ENCODE measurements at regions not wholly inside any gene's neighbourhood (a gene's known extent, or its start where the extent isn't known, plus 50 kb on each side); places are given as distances from the start of the nearest gene placed in this dataset.

DNA sequence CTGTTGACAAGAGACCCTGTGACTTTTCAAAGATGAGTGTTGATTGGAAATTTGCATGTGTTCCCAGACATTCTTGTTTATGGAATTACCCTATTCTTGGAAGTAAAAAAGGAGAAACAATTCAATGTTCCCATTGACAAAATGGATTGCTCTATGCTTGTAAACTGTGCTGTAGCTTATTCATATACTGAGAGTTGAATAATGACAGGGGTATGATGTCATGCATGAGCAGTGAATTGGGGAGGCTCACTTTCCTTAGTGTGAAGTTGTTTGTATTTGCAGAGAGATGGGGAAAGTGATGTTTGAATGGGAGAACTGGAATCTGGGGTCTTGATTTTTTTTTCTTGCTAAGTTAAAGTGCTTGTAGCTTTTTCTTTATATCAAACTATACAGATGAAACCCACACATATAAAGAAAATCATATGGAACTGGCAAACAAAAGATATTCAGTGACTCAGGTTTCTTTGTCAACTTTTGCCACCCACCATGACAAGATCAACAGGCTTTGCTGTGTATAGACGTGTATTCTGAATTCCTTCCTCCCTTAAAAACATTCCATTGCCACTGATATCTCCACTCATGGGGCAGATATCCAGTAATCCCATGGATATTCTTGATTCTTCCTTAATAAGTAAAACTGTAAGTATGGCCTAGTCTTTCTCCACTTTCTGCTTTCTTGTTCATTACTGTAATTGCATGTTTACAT, 97.8 kb upstream of the JAG1 start:
- DNase-seq, result no peak

DNA sequence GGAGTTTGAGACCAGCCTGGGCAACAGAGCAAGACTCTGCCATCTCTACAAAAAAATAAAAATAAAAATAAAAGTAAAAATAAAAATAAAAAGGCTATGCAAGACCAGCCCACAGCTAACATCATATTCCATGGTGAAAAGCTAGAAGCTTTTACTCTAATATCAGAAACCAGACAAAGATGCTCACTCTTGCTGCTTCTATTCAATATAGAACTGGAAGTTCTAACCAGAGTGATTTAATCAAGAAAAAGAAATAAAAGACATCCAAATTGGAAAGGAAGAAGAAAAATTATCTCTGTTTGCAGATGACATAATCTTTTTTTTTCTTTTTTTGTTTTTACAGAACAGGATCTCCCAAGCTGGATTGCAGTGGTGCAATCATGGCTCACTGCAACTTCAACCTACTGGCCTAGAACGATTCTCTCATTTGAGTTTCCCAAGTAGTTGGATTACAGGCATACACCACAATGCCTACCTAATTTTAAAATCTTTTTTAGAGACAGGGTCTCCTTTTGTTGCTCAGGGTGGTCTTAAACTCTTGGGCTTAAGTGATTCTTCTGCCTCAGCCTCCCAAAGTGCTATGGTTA, 100.7 kb upstream of the JAG1 start:
- no peak for DNase-seq

DNA sequence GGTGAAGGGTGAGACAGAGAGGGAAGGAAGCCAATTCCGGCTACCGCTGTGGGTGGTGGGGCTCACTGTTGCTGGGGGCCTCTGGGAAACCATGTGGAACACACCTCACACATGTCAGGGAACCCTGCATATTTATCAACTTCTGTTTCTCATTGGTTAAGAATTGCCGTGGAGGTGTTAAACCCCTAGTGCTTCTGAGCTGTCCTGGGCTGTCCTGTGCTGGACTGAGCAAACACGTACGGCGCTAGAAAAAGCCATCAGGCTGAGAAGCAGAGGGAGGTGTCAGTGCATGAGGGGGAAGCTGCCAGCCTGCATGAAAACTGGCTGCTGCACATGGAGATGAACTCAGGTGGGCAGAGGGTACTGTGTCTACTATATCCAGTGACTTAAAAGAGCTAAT, 103.9 kb upstream of the JAG1 start:
- no peak for DNase-seq

GRCh38 chr20:10779911-10780310, 106.1 kb upstream of the JAG1 start:
- DNase-seq, result no peak

DNA sequence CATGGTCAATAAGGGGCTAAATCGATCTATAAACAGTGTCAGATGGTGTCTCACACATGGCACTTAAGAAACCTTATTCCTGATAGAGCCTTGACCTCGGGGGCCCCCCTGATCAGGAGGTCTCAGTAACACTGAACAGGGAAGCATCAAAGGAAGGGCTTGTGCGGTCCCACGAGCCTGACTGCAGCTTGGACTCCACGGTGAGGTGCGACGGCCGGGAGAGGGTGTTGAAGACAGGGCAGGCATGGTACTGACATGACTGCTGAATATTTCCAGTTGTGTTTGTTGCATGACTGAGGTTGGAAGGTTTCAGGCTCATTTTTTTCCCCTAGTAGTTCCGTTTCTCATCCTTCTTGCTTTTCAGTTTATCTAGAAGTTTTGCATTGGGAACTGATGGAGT, 107.1 kb upstream of the JAG1 start:
- no peak for DNase-seq

- no peak for DNase-seq
Measured at GRCh38 chr20:10781526-10781925, 107.7 kb upstream of the JAG1 start.

- DNase-seq, result no peak
Measured at GRCh38 chr20:10783707-10784553, 110.1 kb upstream of the JAG1 start.

- no peak for DNase-seq
Measured at GRCh38 chr20:10784554-10785183, 110.9 kb upstream of the JAG1 start.

DNA sequence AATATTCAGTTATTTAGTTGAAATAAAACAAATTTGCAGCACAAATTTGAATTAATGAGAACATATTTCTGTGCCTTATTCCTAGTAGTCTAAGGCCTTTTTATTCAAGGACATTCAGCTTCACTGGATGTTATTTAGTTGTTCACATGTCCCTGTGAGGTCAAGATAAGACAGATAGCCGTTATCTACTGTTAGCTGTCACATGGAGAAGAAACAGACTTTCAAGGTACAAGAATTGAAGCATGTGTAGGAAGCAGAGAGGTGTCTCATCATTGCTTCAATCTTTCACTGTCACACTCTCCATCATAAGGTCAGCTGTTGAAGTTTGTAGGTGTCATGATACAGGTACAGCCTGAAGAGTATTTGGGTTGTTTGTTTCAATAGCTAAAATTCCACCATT, 112.9 kb upstream of the JAG1 start:
- DNase-seq, result no peak

DNA sequence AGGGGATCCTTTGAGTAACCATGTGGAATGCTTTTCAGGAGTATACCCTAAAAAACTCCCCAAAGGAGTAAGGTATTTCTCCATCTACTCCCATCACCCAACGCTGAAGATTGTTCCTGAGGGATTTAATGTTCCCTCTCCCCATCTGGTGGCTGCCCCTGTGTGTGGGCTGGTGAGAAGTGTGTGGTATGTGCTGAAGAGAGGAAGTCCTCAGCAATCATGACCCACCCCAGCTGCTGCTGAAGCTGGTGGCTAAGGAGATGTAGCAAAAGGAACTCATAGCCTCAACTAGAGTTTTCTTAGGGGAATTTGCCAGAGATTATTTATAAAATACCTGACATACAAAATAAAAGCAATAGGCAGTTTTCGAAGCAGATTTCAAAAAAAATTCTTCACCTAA, 114.3 kb upstream of the JAG1 start:
- no peak for DNase-seq

GRCh38 chr20:10788877-10789276, 115.1 kb upstream of the JAG1 start:
- DNase-seq, result no peak

DNA sequence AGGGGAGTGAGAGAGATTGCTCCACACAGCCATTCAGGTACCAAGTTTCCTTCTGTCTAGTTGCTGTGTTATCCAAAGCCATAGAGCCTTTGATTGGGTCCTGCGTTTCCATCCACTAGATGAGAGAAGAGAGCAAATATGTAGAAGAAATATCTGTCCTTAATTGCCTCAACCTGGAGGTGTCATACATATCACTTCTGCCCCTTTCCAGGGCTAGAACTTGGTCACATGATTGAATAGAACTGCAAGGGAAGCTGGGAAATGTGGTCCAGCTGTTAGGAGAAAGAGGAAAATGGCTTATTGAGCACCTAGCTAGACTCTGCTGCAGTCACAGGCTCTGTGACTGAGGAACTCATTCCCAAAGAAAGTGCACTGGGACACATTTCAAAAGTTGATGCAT, 115.6 kb upstream of the JAG1 start:
- no peak for DNase-seq

GRCh38 chr20:10790013-10790412, 116.2 kb upstream of the JAG1 start:
- no peak for DNase-seq

- DNase-seq, result no peak
Measured at GRCh38 chr20:10792291-10792690, 118.5 kb upstream of the JAG1 start.

DNA sequence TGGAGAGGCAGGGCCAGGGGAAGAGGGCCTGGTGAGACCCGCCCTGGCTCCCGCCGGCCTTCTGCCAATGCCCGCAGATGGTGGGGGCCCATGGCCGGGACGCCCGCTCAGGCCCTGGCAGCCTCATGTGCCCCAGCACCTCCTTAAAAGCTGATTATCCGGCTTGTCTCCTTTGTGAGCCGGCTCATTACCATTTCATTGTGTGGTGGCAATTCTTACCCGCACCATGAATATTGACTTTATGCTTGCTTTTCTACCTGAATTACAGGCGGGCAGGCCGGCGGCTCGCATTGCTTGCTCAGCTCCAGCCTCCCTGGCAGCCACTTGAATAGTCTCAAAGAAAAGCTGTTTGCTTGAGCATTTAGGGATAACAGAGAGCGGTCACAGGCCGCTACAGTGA, 120.0 kb upstream of the JAG1 start:
- no peak for DNase-seq

DNA sequence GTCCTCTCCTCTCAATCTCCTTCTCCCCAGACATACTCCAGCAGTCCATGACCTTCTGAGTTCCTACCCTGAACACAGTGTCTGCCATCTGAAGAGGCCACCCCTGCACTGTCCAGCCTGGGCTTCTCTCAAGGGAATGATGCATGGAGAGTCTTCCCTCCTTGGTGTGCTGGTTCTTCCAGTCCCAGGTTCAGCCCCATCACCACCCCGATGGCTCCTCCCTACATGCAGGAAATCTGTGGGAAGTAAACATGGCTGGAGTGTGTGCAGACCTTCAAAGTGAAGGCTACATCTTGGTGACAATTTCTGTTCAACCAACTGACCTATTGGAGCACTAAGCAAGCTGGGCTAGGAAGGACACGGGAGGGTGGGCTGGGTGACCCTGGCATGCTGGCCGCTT, 121.0 kb upstream of the JAG1 start:
- DNase-seq, result no peak

DNA sequence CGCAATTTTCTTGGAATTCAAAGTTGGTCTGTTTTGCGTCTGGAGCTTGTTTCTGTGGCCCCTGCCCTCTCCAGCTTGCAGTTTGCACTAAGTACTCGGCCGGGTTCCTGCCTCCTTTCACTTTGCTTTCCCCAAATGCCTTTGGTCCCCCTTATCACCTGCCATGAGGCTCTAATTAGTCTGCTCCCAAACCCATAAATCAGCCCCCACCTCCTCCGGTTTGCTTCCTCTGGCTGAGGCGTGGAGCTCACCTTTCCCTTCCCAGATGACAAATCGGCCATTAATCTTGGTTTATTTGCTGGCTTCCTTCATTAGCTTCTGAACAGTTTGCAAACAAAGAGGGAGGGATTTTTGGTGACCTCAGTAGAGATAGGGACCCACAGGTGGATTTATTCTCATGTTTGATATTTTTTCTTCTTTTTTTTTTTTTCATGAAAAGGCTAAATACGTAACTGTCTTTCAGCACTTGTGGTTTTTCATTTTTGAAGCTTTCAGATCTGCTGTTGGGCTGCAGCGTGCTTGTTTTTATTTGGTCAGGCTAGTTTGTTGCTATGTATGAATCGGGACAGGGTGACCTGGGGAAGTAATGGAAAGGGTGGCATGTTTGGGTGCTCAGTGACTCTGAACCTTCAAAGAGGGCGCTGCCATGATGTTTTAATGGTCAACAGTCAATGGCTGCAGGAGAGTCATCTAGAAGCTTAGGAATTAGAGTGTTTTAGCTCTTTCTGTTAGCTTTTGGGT, 121.7 kb upstream of the JAG1 start:
- no peak for DNase-seq

DNA sequence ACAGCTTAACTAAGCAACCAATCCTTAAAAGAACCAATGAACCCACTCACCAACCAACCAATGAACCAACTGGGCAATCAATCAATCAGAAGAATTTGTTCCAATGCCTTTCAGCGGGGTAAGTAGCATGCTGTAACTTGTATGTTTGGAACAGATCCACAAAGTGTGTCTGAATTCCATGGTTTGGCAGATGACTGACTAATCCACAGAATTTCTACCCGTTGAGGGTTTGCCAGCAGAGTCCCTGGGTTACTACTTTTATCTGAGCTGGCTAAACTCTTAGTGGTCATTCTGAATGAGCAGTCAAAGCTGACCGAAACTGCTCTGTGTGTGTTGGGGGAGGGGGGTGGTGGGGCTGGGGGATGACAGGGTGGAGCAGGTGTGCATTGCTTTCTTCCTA, 125.0 kb upstream of the JAG1 start:
- DNase-seq, result no peak

- no peak for DNase-seq
Measured at GRCh38 chr20:10799735-10800134, 125.9 kb upstream of the JAG1 start.

GRCh38 chr20:10800288-10800687, 126.5 kb upstream of the JAG1 start:
- DNase-seq, result no peak

GRCh38 chr20:10802236-10802635, 128.4 kb upstream of the JAG1 start:
- no peak for DNase-seq

- no peak for DNase-seq
Measured at GRCh38 chr20:10805764-10806163, 132.0 kb upstream of the JAG1 start.

DNA sequence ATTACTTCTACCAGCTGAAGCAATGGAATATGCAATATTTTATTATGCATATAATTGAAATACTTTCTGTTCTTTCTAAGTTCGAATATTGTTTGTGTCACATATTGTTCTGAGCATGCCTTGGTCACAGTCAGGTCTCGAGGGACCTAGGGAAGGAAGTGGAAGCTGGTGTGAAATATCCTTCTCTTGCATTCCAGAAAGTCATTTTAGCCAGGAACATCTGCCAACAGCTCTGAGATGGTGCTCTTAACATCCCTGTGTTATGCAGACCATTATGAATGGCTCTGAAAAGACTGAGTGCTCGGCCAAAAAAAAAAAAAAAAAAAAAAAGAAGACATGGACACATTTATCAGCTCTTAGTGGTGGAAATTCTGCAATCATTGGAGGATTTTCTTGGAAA, 132.7 kb upstream of the JAG1 start:
- DNase-seq, result no peak

Data from stimulated activated CD4-positive, alpha-beta T cell treated with anti-CD3 and anti-CD28 coated beads, Interleukin-4, amount 100 ng/mL, for 4 hours (primary cell).